OCI-M2 (cell line): ENCODE measurements at regions not wholly inside any gene's neighbourhood (a gene's known extent, or its start where the extent isn't known, plus 50 kb on each side); places are given as distances from the start of the nearest gene placed in this dataset.

ENCODE experiments used
- DNase-seq: peaks from one replicate; lab custom pipeline; 2025; ENCODE audit not compliant: unreplicated experiment; lab: John Stamatoyannopoulos, UW

DNA sequence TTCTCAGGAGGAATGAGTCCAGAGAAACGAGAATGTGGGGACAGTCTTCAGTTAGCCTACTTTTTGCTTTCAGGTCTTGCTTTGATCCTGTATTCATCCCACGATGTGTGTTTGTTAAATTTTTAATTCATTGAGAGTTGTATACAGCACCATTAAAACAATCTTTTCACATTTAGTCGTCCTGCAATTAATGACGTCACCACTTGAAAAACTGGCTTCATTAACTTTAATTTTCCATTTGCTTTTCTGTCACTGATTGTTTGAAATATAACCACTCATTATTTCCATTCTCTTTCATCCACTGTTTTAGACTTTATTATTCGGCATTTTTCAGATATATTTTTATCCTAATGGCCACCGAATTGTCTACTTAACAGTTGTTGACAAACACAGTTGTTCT is 146.9 kb downstream of the TFEC start:
- no peak for DNase-seq

DNA sequence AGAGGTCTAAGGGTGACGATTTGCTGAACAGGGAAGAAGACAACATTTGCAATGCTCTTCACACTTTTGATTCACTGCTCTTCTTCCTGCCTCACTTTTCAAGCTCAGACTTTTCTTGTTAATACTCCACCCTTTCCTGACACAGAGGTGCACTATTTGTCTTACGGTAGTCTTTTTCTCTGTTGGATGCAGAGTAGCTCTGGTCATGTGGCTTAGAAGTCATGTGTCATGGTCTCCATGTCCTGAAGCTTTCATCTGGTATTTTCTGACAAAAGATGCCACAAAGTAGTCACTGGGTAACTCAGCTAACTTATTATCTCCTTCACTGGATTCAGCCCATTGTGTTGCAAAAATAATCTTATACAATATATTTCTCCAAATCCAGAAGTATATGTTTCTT is 149.1 kb downstream of the TFEC start:
- DNase-seq = no peak

DNA sequence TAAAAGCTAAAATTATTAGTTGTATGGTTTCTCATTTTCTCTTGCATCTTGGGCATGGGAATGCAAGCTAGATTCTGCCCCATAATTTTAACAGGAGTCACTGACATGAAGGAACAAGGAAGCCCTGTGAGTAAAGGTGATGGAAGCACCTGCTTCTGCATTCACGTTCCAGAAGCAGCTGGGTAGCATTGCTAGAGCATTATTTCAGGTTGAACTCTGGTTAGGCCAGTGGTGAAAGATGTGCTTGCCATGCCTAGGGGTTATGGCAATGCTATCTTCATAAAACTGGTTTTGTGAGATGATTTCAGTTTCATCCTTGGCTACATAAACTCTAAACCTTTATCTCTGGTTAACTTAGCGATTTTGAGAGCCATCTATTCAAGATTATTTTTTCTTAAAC is 151.4 kb downstream of the TFEC start:
- no peak for DNase-seq

DNA sequence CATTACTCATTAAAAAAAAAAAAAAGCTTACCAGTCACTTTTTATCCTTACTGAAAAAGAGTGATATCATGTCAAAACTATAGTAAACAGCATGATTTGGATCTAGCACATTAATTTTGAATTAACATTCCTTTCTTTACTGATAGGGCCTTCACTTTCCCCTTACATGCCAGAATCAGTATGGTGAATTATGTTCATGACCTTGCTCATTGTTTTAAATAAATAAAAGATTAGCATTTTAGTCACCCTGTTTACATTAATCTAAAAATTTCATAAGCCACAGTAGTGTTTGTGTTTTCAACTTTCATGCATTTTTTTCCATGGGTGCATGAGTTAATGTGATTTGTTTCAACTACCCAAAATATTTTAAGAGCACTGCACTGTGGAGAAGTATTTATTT is 160.8 kb downstream of the TFEC start:
- DNase-seq = no peak

GRCh38 chr7:115869190-115869589 is 161.4 kb downstream of the TFEC start:
- peak; percentile 43 for DNase-seq

DNA sequence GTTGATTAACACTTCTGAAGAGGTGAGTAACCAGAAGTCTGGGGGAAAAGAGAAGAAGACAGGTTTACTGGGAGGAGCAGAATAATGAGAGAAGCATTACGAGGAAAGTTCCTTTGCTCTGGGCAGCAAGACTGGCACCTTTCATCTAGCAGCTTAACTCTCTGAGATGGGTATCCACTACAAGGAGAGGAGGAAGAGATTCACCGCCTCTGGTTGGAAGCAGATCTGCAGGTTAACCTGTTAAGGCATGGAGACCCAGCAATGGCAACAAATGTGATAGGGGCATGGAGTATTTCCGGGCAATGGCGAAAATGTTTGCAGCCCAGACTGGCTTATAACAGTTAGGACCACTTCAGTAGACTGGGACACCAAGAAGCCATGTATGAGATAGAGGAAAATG is 162.2 kb downstream of the TFEC start:
- no peak for DNase-seq

DNA sequence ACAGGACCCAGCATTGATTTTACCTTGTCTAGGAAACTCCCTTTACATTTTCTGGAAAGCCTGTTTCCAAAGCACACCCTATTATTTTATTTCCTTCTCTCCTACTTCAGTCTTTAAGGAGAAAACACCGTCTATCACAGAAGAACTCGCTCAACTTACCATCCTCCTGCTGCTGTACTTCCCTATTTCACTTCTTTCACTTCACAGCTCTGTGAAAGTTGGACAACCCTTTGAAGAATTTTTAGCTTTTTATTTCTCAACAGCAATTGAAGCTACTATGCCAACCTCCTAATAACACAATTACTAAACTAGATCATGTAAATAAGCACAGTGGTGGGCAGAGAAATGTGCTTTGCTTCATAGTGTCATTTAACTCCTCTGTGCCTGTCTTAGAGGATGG is 166.5 kb downstream of the TFEC start:
- DNase-seq = no peak

DNA sequence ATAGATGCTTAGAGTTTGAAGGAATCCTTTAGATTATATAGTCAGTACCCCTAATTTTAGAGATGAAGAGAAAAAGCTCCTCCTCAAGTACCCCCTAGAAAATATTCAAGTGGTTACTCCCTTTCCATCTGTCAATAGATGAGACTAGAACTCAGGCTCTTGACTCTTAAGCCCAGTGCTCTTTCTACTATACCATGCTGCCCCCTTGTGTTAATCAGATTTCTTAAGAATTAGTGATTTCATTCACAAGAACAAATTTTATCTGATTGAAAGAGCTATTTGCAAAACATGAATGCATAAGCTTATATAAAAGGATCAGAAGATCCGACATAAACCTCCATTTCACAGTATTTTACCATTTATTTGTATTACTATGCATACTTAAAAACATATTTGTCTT is 179.3 kb downstream of the TFEC start:
- no peak for DNase-seq

GRCh38 chr7:115850774-115851173 is 179.8 kb downstream of the TFEC start:
- no peak for DNase-seq

GRCh38 chr7:115844857-115845256 is 185.7 kb downstream of the TFEC start:
- DNase-seq = no peak

GRCh38 chr7:115840702-115841101 is 189.9 kb downstream of the TFEC start:
- DNase-seq = no peak

- DNase-seq = no peak
These were observed 191.7 kb downstream of the TFEC start for GRCh38 chr7:115838829-115839228.

- no peak for DNase-seq
These were observed 199.2 kb downstream of the TFEC start for GRCh38 chr7:115831371-115831770.

DNA sequence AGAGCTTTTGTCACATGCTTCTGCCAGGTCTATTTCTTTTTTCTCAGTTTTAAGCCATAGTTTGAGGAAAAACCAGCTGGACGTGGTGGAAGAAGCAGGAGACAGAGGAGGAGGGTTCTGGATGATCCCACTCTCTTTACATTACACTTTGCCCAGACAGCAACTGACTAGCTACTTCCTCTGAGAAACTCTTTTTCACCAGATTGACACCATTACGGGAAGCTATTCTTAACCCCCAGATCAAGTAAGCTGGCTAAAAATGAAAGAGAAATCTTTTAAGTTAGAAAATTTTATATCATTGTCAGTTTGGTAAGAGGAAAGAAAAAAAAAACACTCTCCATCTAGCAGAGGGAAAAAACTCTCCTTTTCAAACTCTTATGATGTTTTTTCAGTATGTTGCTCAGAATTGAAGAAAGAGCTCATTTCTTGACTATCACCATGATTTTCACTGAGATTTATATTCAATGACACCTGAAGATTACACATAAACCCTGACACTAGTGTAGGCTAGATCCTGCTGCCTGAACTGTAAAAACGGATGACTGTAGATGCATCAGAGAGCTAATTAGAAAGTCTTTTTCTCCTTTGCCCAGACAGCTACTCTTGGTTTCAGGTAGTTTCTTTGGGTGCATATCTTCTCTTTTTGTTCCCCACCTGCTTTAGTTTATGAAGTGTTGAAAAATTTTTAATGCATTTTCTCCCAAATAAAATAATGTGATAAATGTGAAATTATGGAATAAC is 203.1 kb downstream of the TFEC start:
- DNase-seq = no peak

DNA sequence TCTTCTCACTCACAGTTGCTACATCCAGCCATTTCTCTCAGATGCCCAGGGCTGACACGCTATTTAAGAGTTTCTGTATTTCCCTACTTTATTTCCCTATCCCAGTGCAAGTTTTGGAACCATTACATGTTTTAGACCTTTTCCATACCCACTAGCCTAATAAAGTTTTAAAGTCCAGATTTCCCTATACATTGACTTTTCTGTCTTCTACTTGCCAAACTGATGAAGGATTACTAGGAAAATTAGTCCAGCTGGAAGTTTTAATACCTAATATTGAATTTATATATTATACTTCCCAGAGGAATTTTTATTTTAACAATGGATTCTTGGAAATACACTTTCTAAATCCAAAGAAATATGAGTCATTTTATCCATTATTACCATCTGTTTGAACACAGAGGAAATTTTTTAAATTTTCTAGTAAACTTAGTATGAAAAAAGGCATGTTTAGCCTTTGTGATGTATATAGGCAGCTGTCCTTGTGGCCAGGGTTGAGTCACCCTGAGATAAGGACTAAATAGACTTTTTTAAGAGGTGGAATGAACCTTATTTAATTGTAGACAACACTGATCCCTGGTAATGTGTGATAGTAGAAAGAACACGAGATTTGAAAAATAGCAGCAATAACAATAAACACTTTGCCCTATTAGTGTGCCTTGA is 205.0 kb downstream of the TFEC start:
- DNase-seq = no peak

GRCh38 chr7:115822801-115823200 is 207.8 kb downstream of the TFEC start:
- DNase-seq = no peak

DNA sequence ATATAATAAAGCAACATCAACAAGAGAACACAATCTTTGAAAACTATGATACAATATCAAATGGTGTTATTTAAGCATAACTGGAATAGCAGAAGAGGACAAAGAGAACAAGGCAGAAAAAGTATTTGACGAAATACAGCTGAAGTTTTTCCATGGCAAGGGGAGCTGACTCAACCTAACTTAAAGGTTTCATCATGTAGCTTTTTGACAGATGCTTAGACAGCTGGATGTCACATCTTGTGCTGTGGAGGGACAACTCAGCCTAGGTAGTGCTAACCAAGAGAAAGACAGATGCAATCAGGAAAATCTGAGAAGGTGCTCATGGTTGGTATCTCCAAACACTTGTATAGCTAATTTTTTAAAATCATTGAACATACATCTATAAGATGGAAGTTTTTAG is 208.2 kb downstream of the TFEC start:
- DNase-seq = no peak

- no peak for DNase-seq
These were observed 214.1 kb downstream of the TFEC start for GRCh38 chr7:115816318-115816974.

DNA sequence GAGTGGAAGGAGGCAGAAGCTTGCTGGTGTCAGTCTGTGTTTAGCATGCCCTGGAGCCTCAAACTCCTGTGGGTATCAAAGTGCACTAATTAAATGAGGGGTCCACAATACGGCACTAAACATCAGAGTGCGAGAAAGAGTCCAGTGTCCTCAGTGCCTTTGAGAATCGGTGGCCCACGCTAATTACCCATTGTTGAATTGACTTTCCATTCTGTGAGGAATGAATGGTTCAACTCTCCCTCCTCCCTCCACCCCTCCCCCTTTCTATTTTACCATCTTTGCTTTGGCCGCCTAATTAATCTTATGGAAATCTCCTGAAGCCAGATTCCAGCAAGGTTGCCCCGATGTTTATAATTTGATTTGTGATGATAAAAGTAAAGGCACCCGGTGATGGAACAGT is 217.8 kb downstream of the TFEC start:
- no peak for DNase-seq

GRCh38 chr7:115805458-115805857 is 225.1 kb downstream of the TFEC start:
- DNase-seq = no peak

DNA sequence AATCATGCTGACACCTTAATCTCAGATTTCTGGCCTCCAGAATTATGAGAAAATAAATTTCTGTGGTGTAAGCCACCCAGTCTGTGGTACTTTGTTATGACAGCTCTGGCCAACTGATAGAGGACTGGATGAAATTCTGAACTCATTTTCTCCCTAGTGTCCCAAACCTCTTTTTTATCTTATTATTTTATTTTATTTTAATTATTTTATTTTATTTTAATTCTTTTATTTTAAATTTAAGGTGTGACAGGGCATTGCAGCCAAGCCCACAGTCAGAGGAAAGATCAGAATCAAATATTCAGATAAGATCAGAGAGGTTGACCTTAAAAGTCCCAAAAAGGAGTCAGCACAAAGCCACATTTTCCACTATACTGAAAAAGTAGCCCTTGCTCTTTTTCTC is 228.1 kb downstream of the TFEC start:
- DNase-seq = no peak

- DNase-seq = no peak
These were observed 231.1 kb downstream of the TFEC start for GRCh38 chr7:115799430-115799829.
